HG02981 (cell line): ENCODE measurements at regions not wholly inside any gene's neighbourhood (a gene's known extent, or its start where the extent isn't known, plus 50 kb on each side); places are given as distances from the start of the nearest gene placed in this dataset.

Source experiments
- ATAC-seq: cut with Tn5 transposase; IDR thresholded peaks from one replicate; pipeline ENCODE4 v1.9.1; 2021; ENCODE audit warnings: mild to moderate bottlenecking, moderate library complexity; ENCODE audit not compliant: unreplicated experiment

GRCh38 chr2:147482916-147483669 lies 361.7 kb upstream of the ACVR2A start:
- ATAC-seq = no peak

GRCh38 chr2:147482111-147482895 lies 362.5 kb upstream of the ACVR2A start:
- no peak for ATAC-seq

- ATAC-seq = no peak
Measured at GRCh38 chr2:147479358-147479757, 365.5 kb upstream of the ACVR2A start.

- ATAC-seq = no peak
Measured at GRCh38 chr2:147473075-147473474, 371.8 kb upstream of the ACVR2A start.

- no peak for ATAC-seq
Measured at GRCh38 chr2:147471126-147471525, 373.7 kb upstream of the ACVR2A start.

GRCh38 chr2:147469471-147469870 lies 375.4 kb upstream of the ACVR2A start:
- ATAC-seq = no peak

GRCh38 chr2:147468963-147469362 lies 375.9 kb upstream of the ACVR2A start:
- ATAC-seq = no peak

GRCh38 chr2:147468349-147468748 lies 376.5 kb upstream of the ACVR2A start:
- no peak for ATAC-seq

- ATAC-seq = no peak
Measured at GRCh38 chr2:147467441-147467840, 377.4 kb upstream of the ACVR2A start.

GRCh38 chr2:147464737-147465357 lies 380.0 kb upstream of the ACVR2A start:
- no peak for ATAC-seq

GRCh38 chr2:147463881-147464520 lies 380.8 kb upstream of the ACVR2A start:
- ATAC-seq = peak; percentile 94

GRCh38 chr2:147460155-147460554 lies 384.7 kb upstream of the ACVR2A start:
- ATAC-seq = no peak

GRCh38 chr2:147456779-147457178 lies 388.1 kb upstream of the ACVR2A start:
- ATAC-seq = no peak

GRCh38 chr2:147451902-147452515 lies 392.8 kb upstream of the ACVR2A start:
- ATAC-seq = no peak

- ATAC-seq = no peak
Measured at GRCh38 chr2:147450661-147451510, 393.9 kb upstream of the ACVR2A start.

GRCh38 chr2:147449323-147449991 lies 395.4 kb upstream of the ACVR2A start:
- no peak for ATAC-seq

- no peak for ATAC-seq
Measured at GRCh38 chr2:147442816-147443215, 402.0 kb upstream of the ACVR2A start.

GRCh38 chr2:147441182-147441581 lies 403.6 kb upstream of the ACVR2A start:
- no peak for ATAC-seq

- no peak for ATAC-seq
Measured at GRCh38 chr2:147440734-147441133, 404.1 kb upstream of the ACVR2A start.
